ENCODE measurements at regions not wholly inside any gene's neighbourhood (a gene's known extent, or its start where the extent isn't known, plus 50 kb on each side); places are given as distances from the start of the nearest gene placed in this dataset.
A peak's percentile ranks its signal among the peaks of the same experiment; 100 is the strongest.

GRCh38 chr6:139508023-139508422 is 133.6 kb upstream of the CITED2 start:
- Mint-ChIP-seq H3K9me3 (no peaks in the 10 kb centered on the region), H3K27me3 (no peaks in the 10 kb centered on the region), H3K4me1 (ENCODE audit: low read depth) (peaks cover 18% of the 10 kb centered on the region), H3K4me3 (no peak overlapping the region), H3K36me3 (ENCODE audit: low read depth) (no peaks in the 10 kb centered on the region), H3K27ac (no peak overlapping the region)
- intact Hi-C loops (cut with micrococcal nuclease): no loop called here

GRCh38 chr6:139500977-139501376 is 126.5 kb upstream of the CITED2 start:
- Mint-ChIP-seq H3K4me1 (ENCODE audit: low read depth) (peaks cover 11% of the 10 kb centered on the region), H3K36me3 (ENCODE audit: low read depth) (no peaks in the 10 kb centered on the region), H3K9me3 (no peaks in the 10 kb centered on the region), H3K4me3 (no peak overlapping the region), H3K27ac (no peak overlapping the region), H3K27me3 (no peaks in the 10 kb centered on the region)
- intact Hi-C loops (cut with micrococcal nuclease): no loop called here

GRCh38 chr6:139498715-139499114 is 124.3 kb upstream of the CITED2 start:
- H3K4me3 Mint-ChIP-seq: no peak overlapping the region
- no peaks in the 10 kb centered on the region for H3K36me3 Mint-ChIP-seq (ENCODE audit: low read depth)
- H3K27ac Mint-ChIP-seq: no peak overlapping the region
- H3K9me3 Mint-ChIP-seq: no peaks in the 10 kb centered on the region
- intact Hi-C loops (cut with micrococcal nuclease): no loop called here
- H3K4me1 Mint-ChIP-seq (ENCODE audit: low read depth): peaks cover 7% of the 10 kb centered on the region
- no peaks in the 10 kb centered on the region for H3K27me3 Mint-ChIP-seq

GRCh38 chr6:139497345-139497961 is 123.0 kb upstream of the CITED2 start:
- Mint-ChIP-seq H3K9me3 (peaks cover 3% of the 10 kb centered on the region), H3K27me3 (no peaks in the 10 kb centered on the region), H3K4me3 (no peak overlapping the region), H3K36me3 (ENCODE audit: low read depth) (no peaks in the 10 kb centered on the region), H3K4me1 (ENCODE audit: low read depth) (peaks cover 7% of the 10 kb centered on the region), H3K27ac (no peak overlapping the region)
- intact Hi-C loops (cut with micrococcal nuclease): no loop called here

- H3K9me3 Mint-ChIP-seq: peaks cover 8% of the 10 kb centered on the region
- H3K4me1 Mint-ChIP-seq (ENCODE audit: low read depth): peaks cover 7% of the 10 kb centered on the region
- H3K27ac Mint-ChIP-seq: no peak overlapping the region
- H3K4me3 Mint-ChIP-seq: no peak overlapping the region
- intact Hi-C loops (cut with micrococcal nuclease): no loop called here
- H3K36me3 Mint-ChIP-seq (ENCODE audit: low read depth): no peaks in the 10 kb centered on the region
- H3K27me3 Mint-ChIP-seq: no peaks in the 10 kb centered on the region
These were observed 122.4 kb upstream of the CITED2 start for GRCh38 chr6:139496654-139497344.

- H3K9me3 Mint-ChIP-seq: peaks cover 8% of the 10 kb centered on the region
- no peaks in the 10 kb centered on the region for H3K36me3 Mint-ChIP-seq (ENCODE audit: low read depth)
- intact Hi-C loops (cut with micrococcal nuclease): no loop called here
- no peak overlapping the region for H3K27ac Mint-ChIP-seq
- no peaks in the 10 kb centered on the region for H3K27me3 Mint-ChIP-seq
- H3K4me1 Mint-ChIP-seq (ENCODE audit: low read depth): no peaks in the 10 kb centered on the region
- H3K4me3 Mint-ChIP-seq: no peak overlapping the region
These were observed 120.0 kb upstream of the CITED2 start for GRCh38 chr6:139494376-139494990.

GRCh38 chr6:139490482-139490881 is 116.0 kb upstream of the CITED2 start:
- Mint-ChIP-seq H3K27ac (no peak overlapping the region), H3K4me1 (ENCODE audit: low read depth) (no peaks in the 10 kb centered on the region), H3K4me3 (no peak overlapping the region), H3K36me3 (ENCODE audit: low read depth) (no peaks in the 10 kb centered on the region), H3K9me3 (peaks cover 8% of the 10 kb centered on the region), H3K27me3 (no peaks in the 10 kb centered on the region)
- intact Hi-C loops (cut with micrococcal nuclease): no loop called here

- intact Hi-C loops (cut with micrococcal nuclease): no loop called here
- Mint-ChIP-seq H3K27me3 (no peaks in the 10 kb centered on the region), H3K36me3 (ENCODE audit: low read depth) (no peaks in the 10 kb centered on the region), H3K4me3 (no peak overlapping the region), H3K4me1 (ENCODE audit: low read depth) (peaks cover 5% of the 10 kb centered on the region), H3K27ac (no peak overlapping the region), H3K9me3 (no peaks in the 10 kb centered on the region)
These were observed 112.0 kb upstream of the CITED2 start for GRCh38 chr6:139486476-139486799.

GRCh38 chr6:139485742-139486475 is 111.5 kb upstream of the CITED2 start:
- H3K27me3 Mint-ChIP-seq: no peaks in the 10 kb centered on the region
- intact Hi-C loops (cut with micrococcal nuclease): no loop called here
- no peak overlapping the region for H3K4me3 Mint-ChIP-seq
- H3K4me1 Mint-ChIP-seq (ENCODE audit: low read depth): peaks cover 5% of the 10 kb centered on the region
- H3K27ac Mint-ChIP-seq: no peak overlapping the region
- no peaks in the 10 kb centered on the region for H3K36me3 Mint-ChIP-seq (ENCODE audit: low read depth)
- H3K9me3 Mint-ChIP-seq: no peaks in the 10 kb centered on the region

GRCh38 chr6:139485185-139485584 is 110.7 kb upstream of the CITED2 start:
- intact Hi-C loops (cut with micrococcal nuclease): no loop called here
- Mint-ChIP-seq H3K4me1 (ENCODE audit: low read depth) (peaks cover 5% of the 10 kb centered on the region), H3K4me3 (no peak overlapping the region), H3K27ac (no peak overlapping the region), H3K9me3 (no peaks in the 10 kb centered on the region), H3K27me3 (no peaks in the 10 kb centered on the region), H3K36me3 (ENCODE audit: low read depth) (no peaks in the 10 kb centered on the region)

GRCh38 chr6:139483079-139483478 is 108.6 kb upstream of the CITED2 start:
- Mint-ChIP-seq H3K9me3 (no peaks in the 10 kb centered on the region), H3K27ac (no peak overlapping the region), H3K27me3 (no peaks in the 10 kb centered on the region), H3K4me1 (ENCODE audit: low read depth) (peaks cover 5% of the 10 kb centered on the region), H3K4me3 (no peak overlapping the region), H3K36me3 (ENCODE audit: low read depth) (no peaks in the 10 kb centered on the region)
- intact Hi-C loops (cut with micrococcal nuclease): no loop called here

GRCh38 chr6:139482287-139482686 is 107.8 kb upstream of the CITED2 start:
- Mint-ChIP-seq H3K4me1 (ENCODE audit: low read depth) (peaks cover 5% of the 10 kb centered on the region), H3K27me3 (no peaks in the 10 kb centered on the region)

GRCh38 chr6:139480356-139481165 is 106.1 kb upstream of the CITED2 start:
- Mint-ChIP-seq H3K27ac (no peak overlapping the region), H3K4me1 (ENCODE audit: low read depth) (peaks cover 5% of the 10 kb centered on the region), H3K36me3 (ENCODE audit: low read depth) (no peaks in the 10 kb centered on the region), H3K9me3 (no peaks in the 10 kb centered on the region), H3K4me3 (no peak overlapping the region), H3K27me3 (no peaks in the 10 kb centered on the region)
- intact Hi-C loops (cut with micrococcal nuclease): no loop called here

More at GRCh38 chr6:139482287-139482686, 107.8 kb upstream of the CITED2 start:
- Mint-ChIP-seq H3K27ac (peak overlapping the region; percentile 37), H3K36me3 (ENCODE audit: low read depth) (no peaks in the 10 kb centered on the region), H3K9me3 (no peaks in the 10 kb centered on the region), H3K4me3 (no peak overlapping the region)
- intact Hi-C loops (cut with micrococcal nuclease): no loop called here

Data from dendritic cell treated with granulocyte-macrophage colony-stimulating factor and Interleukin-4, amounts not matched to agents 40 ng/mL and 50 ng/mL, for 4 days (primary cell).